ENCODE measurements at regions not wholly inside any gene's neighbourhood (a gene's known extent, or its start where the extent isn't known, plus 50 kb on each side); places are given as distances from the start of the nearest gene placed in this dataset.

- TF ChIP-seq POLR2A (IDR thresholded peaks at IDR 0.05; ENCODE audit: low read depth, low read length) (no peak), POLR2AphosphoS5 (IDR thresholded peaks at IDR 0.05; ENCODE audit: low read depth, low read length) (no peak), TAF1 (IDR thresholded peaks at IDR 0.05; ENCODE audit: low read depth, low read length) (no peak), SPI1 (IDR thresholded peaks at IDR 0.05; ENCODE audit: low read depth, low read length) (no peak), POU2F2 (IDR thresholded peaks at IDR 0.05; ENCODE audit: low read depth, low read length) (no peak), PAX5 (IDR thresholded peaks at IDR 0.05; ENCODE audit: insufficient read depth, low read length, severe bottlenecking) (no peak)
Measured at GRCh38 chr5:84642795-84643194, 258.1 kb upstream of the EDIL3 start.
